Neural progenitor cell (in vitro differentiated cells): ENCODE measurements at regions not wholly inside any gene's neighbourhood (a gene's known extent, or its start where the extent isn't known, plus 50 kb on each side); places are given as distances from the start of the nearest gene placed in this dataset.
A peak's percentile ranks its signal among the peaks of the same experiment; 100 is the strongest.

Experiments used
- DNase-seq: peaks from one replicate; pipeline ENCODE4 v3.0.0-alpha.2; 2016; ENCODE audit warnings: low spot score
- H2AFZ ChIP-seq: fragments of 200-600 bp; sonication (generic); replicated peaks from 2 replicates; pipeline ENCODE4 v1.6.1; 2016; ENCODE audit warnings: antibody characterized with exemption
- H3F3A ChIP-seq: fragments of 200-600 bp; sonication (generic); 2 replicates; pipeline ENCODE4 v1.6.1; 2016; ENCODE audit warnings: antibody characterized with exemption, low read depth
- H3K27ac ChIP-seq: fragments of 200-600 bp; sonication (generic); 2 replicates; pipeline ENCODE4 v1.5.1; 2016; ENCODE audit warnings: mild to moderate bottlenecking
- H3K27me3 ChIP-seq: fragments of 200-600 bp; sonication (generic); 2 replicates; pipeline ENCODE4 v1.6.1; 2016; ENCODE audit warnings: mild to moderate bottlenecking, moderate library complexity
- H3K36me3 ChIP-seq: fragments of 200-600 bp; sonication (generic); 2 replicates; pipeline ENCODE4 v1.5.1; 2016
- H3K4me1 ChIP-seq: fragments of 200-600 bp; sonication (generic); 2 replicates; pipeline ENCODE4 v1.6.1; 2016; ENCODE audit warnings: mixed run types
- H3K4me2 ChIP-seq: fragments of 200-600 bp; sonication (generic); 2 replicates; pipeline ENCODE4 v1.6.1; 2016
- H3K4me3 ChIP-seq: fragments of 200-600 bp; sonication (generic); 2 replicates; pipeline ENCODE4 v1.5.1; 2016
- H3K79me2 ChIP-seq: fragments of 200-600 bp; sonication (generic); 2 replicates; pipeline ENCODE4 v1.6.1; 2016; ENCODE audit warnings: low read depth
- H3K9ac ChIP-seq: fragments of 200-600 bp; sonication (generic); 2 replicates; pipeline ENCODE4 v1.6.1; 2016
- H3K9me3 ChIP-seq: fragments of 200-600 bp; sonication (generic); 2 replicates; pipeline ENCODE4 v1.5.1; 2016; ENCODE audit warnings: low read depth
- H4K20me1 ChIP-seq: fragments of 200-600 bp; sonication (generic); 2 replicates; pipeline ENCODE4 v1.6.1; 2016; ENCODE audit warnings: low read depth
- H3K27ac Mint-ChIP-seq: 3 replicates; pipeline ENCODE4 v1.8.0; 2021; ENCODE audit warnings: mixed read lengths
- H3K27me3 Mint-ChIP-seq: 2 replicates; pipeline ENCODE4 v1.8.0; 2022; ENCODE audit warnings: low read depth, mild to moderate bottlenecking, inconsistent platforms, moderate library complexity, mixed read lengths; ENCODE audit not compliant: insufficient read depth
- H3K36me3 Mint-ChIP-seq: 3 replicates; pipeline ENCODE4 v1.8.0; 2021; ENCODE audit warnings: mixed read lengths
- H3K4me1 Mint-ChIP-seq: 3 replicates; pipeline ENCODE4 v1.8.0; 2021; ENCODE audit warnings: mixed read lengths
- H3K4me3 Mint-ChIP-seq: 3 replicates; pipeline ENCODE4 v1.8.0; 2021; ENCODE audit warnings: mild to moderate bottlenecking, moderate library complexity, mixed read lengths
- H3K9me3 Mint-ChIP-seq: 3 replicates; pipeline ENCODE4 v1.8.0; 2020; ENCODE audit warnings: mixed read lengths
- CTCF ChIP-seq: fragments of 200-600 bp; sonication (generic); IDR thresholded peaks from 2 replicates; pipeline ENCODE4 v1.5.1; 2017; ENCODE audit warnings: antibody characterized with exemption, mild to moderate bottlenecking
- EZH2 ChIP-seq: fragments of 200-600 bp; sonication (generic); IDR thresholded peaks from 2 replicates; pipeline ENCODE4 v1.6.1; 2017; ENCODE audit warnings: antibody characterized with exemption, mild to moderate bottlenecking, moderate library complexity
- EZH2phosphoT487 ChIP-seq: fragments of 200-600 bp; sonication (generic); IDR thresholded peaks from 2 replicates; pipeline ENCODE4 v1.6.1; 2017; ENCODE audit warnings: antibody characterized with exemption

GRCh38 chr4:176525576-176525975 lies 205.8 kb downstream of the SPCS3 start:
- Histone ChIP-seq H3K4me2 (no peak overlapping the region), H3K4me3 (no peak overlapping the region), H3K36me3 (no peaks in the 10 kb centered on the region), H3K4me1 (no peaks in the 10 kb centered on the region), H4K20me1 (no peaks in the 10 kb centered on the region), H3K27ac (no peak overlapping the region), H3K27me3 (no peaks in the 10 kb centered on the region), H3K79me2 (no peaks in the 10 kb centered on the region), H3K9me3 (no peaks in the 10 kb centered on the region), H2AFZ (peak overlapping the region; percentile 2), H3F3A (no peaks in the 10 kb centered on the region), H3K9ac (no peak overlapping the region)
- Mint-ChIP-seq H3K9me3 (no peaks in the 10 kb centered on the region), H3K36me3 (no peaks in the 10 kb centered on the region), H3K27me3 (no peaks in the 10 kb centered on the region), H3K27ac (no peak overlapping the region), H3K4me3 (no peak overlapping the region), H3K4me1 (peaks cover 10% of the 10 kb centered on the region)
- no peak for DNase-seq
- no peak for TF ChIP-seq EZH2phosphoT487
- TF ChIP-seq CTCF: no peak
- TF ChIP-seq EZH2: no peak

- H3K27me3 Mint-ChIP-seq: no peaks in the 10 kb centered on the region
- H3K27ac Mint-ChIP-seq: no peak overlapping the region
- no peaks in the 10 kb centered on the region for H3K9me3 Mint-ChIP-seq
- DNase-seq: no peak
- Histone ChIP-seq H3K79me2 (no peaks in the 10 kb centered on the region), H4K20me1 (no peaks in the 10 kb centered on the region), H2AFZ (no peak overlapping the region), H3K27ac (no peak overlapping the region), H3K4me2 (no peak overlapping the region), H3K9ac (no peak overlapping the region), H3K27me3 (no peaks in the 10 kb centered on the region), H3K9me3 (no peaks in the 10 kb centered on the region), H3K4me1 (no peaks in the 10 kb centered on the region), H3K4me3 (no peak overlapping the region), H3K36me3 (no peaks in the 10 kb centered on the region), H3F3A (no peaks in the 10 kb centered on the region)
- no peak overlapping the region for H3K4me3 Mint-ChIP-seq
- no peak for TF ChIP-seq CTCF
- no peak for TF ChIP-seq EZH2
- no peak for TF ChIP-seq EZH2phosphoT487
- H3K36me3 Mint-ChIP-seq: no peaks in the 10 kb centered on the region
- peaks cover 10% of the 10 kb centered on the region for H3K4me1 Mint-ChIP-seq
Observed at GRCh38 chr4:176526704-176527103, 206.9 kb downstream of the SPCS3 start.

GRCh38 chr4:176529574-176529973 lies 209.8 kb downstream of the SPCS3 start:
- no peak overlapping the region for H3K27ac ChIP-seq
- H3K4me3 ChIP-seq: no peak overlapping the region
- no peak overlapping the region for H3K9ac ChIP-seq
- H2AFZ ChIP-seq: no peak overlapping the region
- H3K9me3 ChIP-seq: no peaks in the 10 kb centered on the region
- no peaks in the 10 kb centered on the region for H3K36me3 ChIP-seq
- H3F3A ChIP-seq: no peaks in the 10 kb centered on the region
- no peak overlapping the region for H3K4me2 ChIP-seq
- H3K27me3 Mint-ChIP-seq: no peaks in the 10 kb centered on the region
- no peaks in the 10 kb centered on the region for H3K27me3 ChIP-seq
- H3K4me3 Mint-ChIP-seq: no peak overlapping the region
- no peaks in the 10 kb centered on the region for H3K4me1 ChIP-seq
- no peak for DNase-seq
- H3K36me3 Mint-ChIP-seq: no peaks in the 10 kb centered on the region
- H4K20me1 ChIP-seq: no peaks in the 10 kb centered on the region
- TF ChIP-seq EZH2 (no peak), EZH2phosphoT487 (no peak), CTCF (no peak)
- no peak overlapping the region for H3K27ac Mint-ChIP-seq
- peaks cover 10% of the 10 kb centered on the region for H3K4me1 Mint-ChIP-seq
- H3K9me3 Mint-ChIP-seq: no peaks in the 10 kb centered on the region
- no peaks in the 10 kb centered on the region for H3K79me2 ChIP-seq

GRCh38 chr4:176533159-176533558 lies 213.4 kb downstream of the SPCS3 start:
- DNase-seq: no peak
- Histone ChIP-seq H3K4me3 (no peak overlapping the region), H3F3A (no peaks in the 10 kb centered on the region), H3K36me3 (no peaks in the 10 kb centered on the region), H3K27ac (no peak overlapping the region), H3K27me3 (no peaks in the 10 kb centered on the region), H4K20me1 (no peaks in the 10 kb centered on the region), H2AFZ (no peak overlapping the region), H3K9me3 (no peaks in the 10 kb centered on the region), H3K4me1 (no peaks in the 10 kb centered on the region), H3K4me2 (no peak overlapping the region), H3K79me2 (no peaks in the 10 kb centered on the region), H3K9ac (no peak overlapping the region)
- Mint-ChIP-seq H3K36me3 (no peaks in the 10 kb centered on the region), H3K4me1 (peaks cover 3% of the 10 kb centered on the region), H3K27me3 (no peaks in the 10 kb centered on the region), H3K4me3 (no peak overlapping the region), H3K27ac (no peak overlapping the region), H3K9me3 (no peaks in the 10 kb centered on the region)
- TF ChIP-seq EZH2phosphoT487 (no peak), CTCF (no peak), EZH2 (no peak)
